ENCODE measurements at regions not wholly inside any gene's neighbourhood (a gene's known extent, or its start where the extent isn't known, plus 50 kb on each side); places are given as distances from the start of the nearest gene placed in this dataset.

GRCh38 chr11:112634551-112634950, 326.7 kb upstream of the NCAM1 start:
- no peak for TF ChIP-seq POLR2A (IDR thresholded peaks at IDR 0.05)
- TF ChIP-seq CTCF (IDR thresholded peaks at IDR 0.05): no peak
- no peak overlapping the region for H3K4me3 ChIP-seq (ENCODE audit: low read depth, poor library complexity, severe bottlenecking)
- intact Hi-C loops (cut with DNase I; ENCODE audit: low total_unique reads): no loop called here
- no peak for DNase-seq (ENCODE audit: low spot score in 2 of 2)
- 19% methylated on average over 6 of the region's 6 CpGs for WGBS, 2 donors

- intact Hi-C loops (cut with DNase I; ENCODE audit: low total_unique reads): no loop called here
- H3K4me3 ChIP-seq (ENCODE audit: low read depth, poor library complexity, severe bottlenecking): no peak overlapping the region
- 35 to 36% methylated on average over 8 of the region's 8 CpGs for WGBS, 2 donors
- TF ChIP-seq POLR2A (IDR thresholded peaks at IDR 0.05) (no peak), CTCF (IDR thresholded peaks at IDR 0.05) (no peak)
- no peak for DNase-seq (ENCODE audit: low spot score in 2 of 2)
These were observed 326.1 kb upstream of the NCAM1 start for GRCh38 chr11:112634995-112635737.

- intact Hi-C loops (cut with DNase I; ENCODE audit: low total_unique reads): no loop called here
- WGBS, 2 donors: 60 to 69% methylated on average over 2 of the region's 2 CpGs
- DNase-seq (ENCODE audit: low spot score in 2 of 2): no peak
- no peak overlapping the region for H3K4me3 ChIP-seq (ENCODE audit: low read depth, poor library complexity, severe bottlenecking)
- no peak for TF ChIP-seq POLR2A (IDR thresholded peaks at IDR 0.05)
These were observed 324.1 kb upstream of the NCAM1 start for GRCh38 chr11:112637076-112637475.

- TF ChIP-seq POLR2A (IDR thresholded peaks at IDR 0.05) (no peak), CTCF (IDR thresholded peaks at IDR 0.05) (no peak)
- intact Hi-C loops (cut with DNase I; ENCODE audit: low total_unique reads): no loop called here
- no peak overlapping the region for H3K4me3 ChIP-seq (ENCODE audit: low read depth, poor library complexity, severe bottlenecking)
- DNase-seq (ENCODE audit: low spot score in 2 of 2): no peak
These were observed 323.3 kb upstream of the NCAM1 start for GRCh38 chr11:112637876-112638275.

GRCh38 chr11:112639469-112639868, 321.8 kb upstream of the NCAM1 start:
- intact Hi-C loops (cut with DNase I; ENCODE audit: low total_unique reads): no loop called here
- H3K4me3 ChIP-seq (ENCODE audit: low read depth, poor library complexity, severe bottlenecking): no peak overlapping the region
- TF ChIP-seq CTCF (IDR thresholded peaks at IDR 0.05): no peak
- no peak for TF ChIP-seq POLR2A (IDR thresholded peaks at IDR 0.05)
- no peak for DNase-seq (ENCODE audit: low spot score in 2 of 2)

- no peak overlapping the region for H3K4me3 ChIP-seq (ENCODE audit: low read depth, poor library complexity, severe bottlenecking)
- intact Hi-C loops (cut with DNase I; ENCODE audit: low total_unique reads): no loop called here
- DNase-seq (ENCODE audit: low spot score in 2 of 2): no peak
- TF ChIP-seq CTCF (IDR thresholded peaks at IDR 0.05) (no peak), POLR2A (IDR thresholded peaks at IDR 0.05) (no peak)
These were observed 317.8 kb upstream of the NCAM1 start for GRCh38 chr11:112643416-112643815.
